GM12878 (cell line): ENCODE measurements at regions not wholly inside any gene's neighbourhood (a gene's known extent, or its start where the extent isn't known, plus 50 kb on each side); places are given as distances from the start of the nearest gene placed in this dataset.

Experiments used
- CBX3 ChIP-seq: fragments of 200-600 bp; sonication (generic); IDR thresholded peaks from 2 replicates; pipeline ENCODE4 v1.6.1; 2016; ENCODE audit warnings: low read depth, borderline replicate concordance
- CTCF ChIP-seq, 3 experiments: IDR thresholded peaks in 2 of 3; conservative IDR thresholded peaks in 1 of 3; 2 replicates each; pipeline ENCODE4 v1.5.1; 2011; ENCODE audit warnings: low read depth in 3 of 3, low read length in 3 of 3, mild to moderate bottlenecking in 3 of 3, control low read depth in 2 of 3, moderate library complexity in 2 of 3, inconsistent platforms in 1 of 3, mixed read lengths in 1 of 3; ENCODE audit not compliant: control insufficient read depth in 2 of 3, insufficient read depth in 1 of 3; ENCODE audit errors: extremely low read depth in 1 of 3
- ELK1 ChIP-seq: IDR thresholded peaks from 2 replicates; pipeline ENCODE4 v1.6.1; 2012; ENCODE audit warnings: low read depth, low read length, improper control_type of control experiment
- FOS ChIP-seq: IDR thresholded peaks from 3 replicates; pipeline ENCODE4 v1.6.1; 2011; ENCODE audit warnings: borderline replicate concordance; ENCODE audit not compliant: insufficient read length; ENCODE audit errors: extremely low read depth
- MAX ChIP-seq: IDR thresholded peaks from 2 replicates; pipeline ENCODE4 v1.6.1; 2012; ENCODE audit warnings: low read depth, low read length, improper control_type of control experiment
- NFIC ChIP-seq: IDR thresholded peaks from 2 replicates; pipeline ENCODE4 v1.6.1; 2012; ENCODE audit warnings: low read depth, mild to moderate bottlenecking, inconsistent platforms, low read length, moderate library complexity
- SP1 ChIP-seq: IDR thresholded peaks from one replicate; pipeline ENCODE4 v1.6.1; 2011; ENCODE audit warnings: low read depth, low read length
- TARDBP ChIP-seq: IDR thresholded peaks from 2 replicates; pipeline ENCODE4 v1.6.1; 2016; ENCODE audit warnings: borderline replicate concordance
- TBL1XR1 ChIP-seq: IDR thresholded peaks from 2 replicates; pipeline ENCODE4 v1.6.1; 2012; ENCODE audit warnings: low read depth, low read length, improper control_type of control experiment
- USF2 ChIP-seq: IDR thresholded peaks from 2 replicates; pipeline ENCODE4 v1.6.1; 2011; ENCODE audit warnings: low read depth, low read length, improper control_type of control experiment, borderline replicate concordance

GRCh38 chr13:50077431-50077830 lies 62.2 kb downstream of the KCNRG start:
- TF ChIP-seq CTCF (IDR thresholded peaks at IDR 0.05 in 2 of 3, conservative IDR thresholded peaks at IDR 0.05 in 1 of 3; ENCODE audit: control insufficient read depth in 2 of 3, extremely low read depth in 1 of 3, insufficient read depth in 1 of 3, low read depth in 3 of 3, low read length in 3 of 3) (no peak), MAX (no peak), ELK1 (no peak), TBL1XR1 (no peak), SP1 (no peak), FOS (no peak), NFIC (no peak), CBX3 (no peak), TARDBP (no peak), USF2 (no peak)
